ENCODE measurements at regions not wholly inside any gene's neighbourhood (a gene's known extent, or its start where the extent isn't known, plus 50 kb on each side); places are given as distances from the start of the nearest gene placed in this dataset.

- no peak for DNase-seq (ENCODE audit: low read depth, low spot score)
- in situ Hi-C loops (cut with HindIII; ENCODE audit: low pct_unique_long_range_greater_than_20kb, low sequenced_read_pairs): no loop called here
These were observed 164.4 kb upstream of the NR3C1 start for GRCh38 chr5:143567583-143568504.

GRCh38 chr5:143566139-143566538 lies 162.7 kb upstream of the NR3C1 start:
- in situ Hi-C loops (cut with HindIII; ENCODE audit: low pct_unique_long_range_greater_than_20kb, low sequenced_read_pairs): no loop called here

GRCh38 chr5:143564417-143564816 lies 160.9 kb upstream of the NR3C1 start:
- no peak for DNase-seq (ENCODE audit: low read depth, low spot score)
- in situ Hi-C loops (cut with HindIII; ENCODE audit: low pct_unique_long_range_greater_than_20kb, low sequenced_read_pairs): no loop called here

More at GRCh38 chr5:143566139-143566538, 162.7 kb upstream of the NR3C1 start:
- no peak for DNase-seq (ENCODE audit: low read depth, low spot score)

- in situ Hi-C loops (cut with HindIII; ENCODE audit: low pct_unique_long_range_greater_than_20kb, low sequenced_read_pairs): no loop called here
- DNase-seq (ENCODE audit: low read depth, low spot score): no peak
These were observed 159.4 kb upstream of the NR3C1 start for GRCh38 chr5:143562935-143563334.

GRCh38 chr5:143561219-143561618 lies 157.7 kb upstream of the NR3C1 start:
- in situ Hi-C loops (cut with HindIII; ENCODE audit: low pct_unique_long_range_greater_than_20kb, low sequenced_read_pairs): no loop called here
- no peak for DNase-seq (ENCODE audit: low read depth, low spot score)

- DNase-seq (ENCODE audit: low read depth, low spot score): no peak
- in situ Hi-C loops (cut with HindIII; ENCODE audit: low pct_unique_long_range_greater_than_20kb, low sequenced_read_pairs): no loop called here
These were observed 156.9 kb upstream of the NR3C1 start for GRCh38 chr5:143560378-143560777.

- no peak for DNase-seq (ENCODE audit: low read depth, low spot score)
- in situ Hi-C loops (cut with HindIII; ENCODE audit: low pct_unique_long_range_greater_than_20kb, low sequenced_read_pairs): no loop called here
These were observed 156.2 kb upstream of the NR3C1 start for GRCh38 chr5:143559586-143560109.

GRCh38 chr5:143558048-143558447 lies 154.6 kb upstream of the NR3C1 start:
- no peak for DNase-seq (ENCODE audit: low read depth, low spot score)
- in situ Hi-C loops (cut with HindIII; ENCODE audit: low pct_unique_long_range_greater_than_20kb, low sequenced_read_pairs): no loop called here

- in situ Hi-C loops (cut with HindIII; ENCODE audit: low pct_unique_long_range_greater_than_20kb, low sequenced_read_pairs): no loop called here
- no peak for DNase-seq (ENCODE audit: low read depth, low spot score)
These were observed 153.8 kb upstream of the NR3C1 start for GRCh38 chr5:143557061-143557818.

GRCh38 chr5:143554918-143555477 lies 151.5 kb upstream of the NR3C1 start:
- in situ Hi-C loops (cut with HindIII; ENCODE audit: low pct_unique_long_range_greater_than_20kb, low sequenced_read_pairs): no loop called here
- no peak for DNase-seq (ENCODE audit: low read depth, low spot score)

GRCh38 chr5:143554187-143554717 lies 150.8 kb upstream of the NR3C1 start:
- DNase-seq (ENCODE audit: low read depth, low spot score): no peak
- in situ Hi-C loops (cut with HindIII; ENCODE audit: low pct_unique_long_range_greater_than_20kb, low sequenced_read_pairs): no loop called here

GRCh38 chr5:143552680-143553079 lies 149.2 kb upstream of the NR3C1 start:
- no peak for DNase-seq (ENCODE audit: low read depth, low spot score)
- in situ Hi-C loops (cut with HindIII; ENCODE audit: low pct_unique_long_range_greater_than_20kb, low sequenced_read_pairs): no loop called here

GRCh38 chr5:143551820-143552251 lies 148.3 kb upstream of the NR3C1 start:
- DNase-seq (ENCODE audit: low read depth, low spot score): no peak
- in situ Hi-C loops (cut with HindIII; ENCODE audit: low pct_unique_long_range_greater_than_20kb, low sequenced_read_pairs): no loop called here

- no peak for DNase-seq (ENCODE audit: low read depth, low spot score)
- in situ Hi-C loops (cut with HindIII; ENCODE audit: low pct_unique_long_range_greater_than_20kb, low sequenced_read_pairs): no loop called here
These were observed 147.6 kb upstream of the NR3C1 start for GRCh38 chr5:143550986-143551630.

GRCh38 chr5:143547342-143547741 lies 143.9 kb upstream of the NR3C1 start:
- in situ Hi-C loops (cut with HindIII; ENCODE audit: low pct_unique_long_range_greater_than_20kb, low sequenced_read_pairs): no loop called here
- no peak for DNase-seq (ENCODE audit: low read depth, low spot score)

- no peak for DNase-seq (ENCODE audit: low read depth, low spot score)
- in situ Hi-C loops (cut with HindIII; ENCODE audit: low pct_unique_long_range_greater_than_20kb, low sequenced_read_pairs): no loop called here
These were observed 142.9 kb upstream of the NR3C1 start for GRCh38 chr5:143546394-143546793.

GRCh38 chr5:143544606-143545005 lies 141.1 kb upstream of the NR3C1 start:
- in situ Hi-C loops (cut with HindIII; ENCODE audit: low pct_unique_long_range_greater_than_20kb, low sequenced_read_pairs): no loop called here
- no peak for DNase-seq (ENCODE audit: low read depth, low spot score)

All from SK-MEL-5 (cell line).